ENCODE measurements at regions not wholly inside any gene's neighbourhood (a gene's known extent, or its start where the extent isn't known, plus 50 kb on each side); places are given as distances from the start of the nearest gene placed in this dataset.

GRCh38 chr1:199931666-199932377 is 95.7 kb upstream of the NR5A2 start:
- no peak overlapping the region for H3K27ac ChIP-seq
- TF ChIP-seq CTCF (conservative IDR thresholded peaks at IDR 0.05), result no peak

- H3K27ac ChIP-seq, result no peak overlapping the region
- TF ChIP-seq CTCF (conservative IDR thresholded peaks at IDR 0.05), result no peak
These were observed 95.0 kb upstream of the NR5A2 start for GRCh38 chr1:199932462-199932861.

- TF ChIP-seq CTCF (conservative IDR thresholded peaks at IDR 0.05), result no peak
- H3K27ac ChIP-seq, result no peak overlapping the region
These were observed 91.1 kb upstream of the NR5A2 start for GRCh38 chr1:199936441-199936840.

- no peak overlapping the region for H3K27ac ChIP-seq
- TF ChIP-seq CTCF (conservative IDR thresholded peaks at IDR 0.05), result no peak
These were observed 90.3 kb upstream of the NR5A2 start for GRCh38 chr1:199937161-199937560.

- no peak overlapping the region for H3K27ac ChIP-seq
- TF ChIP-seq CTCF (conservative IDR thresholded peaks at IDR 0.05), result no peak
These were observed 89.8 kb upstream of the NR5A2 start for GRCh38 chr1:199937661-199938060.

GRCh38 chr1:199944986-199945385 is 82.5 kb upstream of the NR5A2 start:
- no peak for TF ChIP-seq CTCF (conservative IDR thresholded peaks at IDR 0.05)
- no peak overlapping the region for H3K27ac ChIP-seq

GRCh38 chr1:199945591-199945990 is 81.9 kb upstream of the NR5A2 start:
- TF ChIP-seq CTCF (conservative IDR thresholded peaks at IDR 0.05), result no peak
- no peak overlapping the region for H3K27ac ChIP-seq

Data from VCaP (cell line).